ENCODE measurements at regions not wholly inside any gene's neighbourhood (a gene's known extent, or its start where the extent isn't known, plus 50 kb on each side); places are given as distances from the start of the nearest gene placed in this dataset.

DNA sequence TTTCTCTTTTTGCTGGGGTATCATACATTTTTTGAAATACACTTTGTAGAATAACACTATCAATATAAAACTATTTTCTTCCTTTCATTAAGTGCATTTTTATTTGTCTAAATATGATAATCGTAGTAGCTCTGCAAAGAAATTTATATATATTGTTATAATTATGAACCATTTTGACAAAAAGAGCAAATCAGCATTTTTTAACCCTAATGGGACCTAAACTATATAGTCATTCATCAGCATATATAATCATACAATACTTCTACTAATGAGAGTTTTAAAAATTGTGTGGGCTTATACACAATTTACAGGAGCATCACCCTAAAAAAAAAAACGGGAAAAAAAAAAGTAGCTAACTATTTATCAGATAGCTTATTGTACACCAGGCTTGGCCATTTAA, 329.7 kb upstream of the TYRP1 start:
- TF ChIP-seq, protein P1, sequence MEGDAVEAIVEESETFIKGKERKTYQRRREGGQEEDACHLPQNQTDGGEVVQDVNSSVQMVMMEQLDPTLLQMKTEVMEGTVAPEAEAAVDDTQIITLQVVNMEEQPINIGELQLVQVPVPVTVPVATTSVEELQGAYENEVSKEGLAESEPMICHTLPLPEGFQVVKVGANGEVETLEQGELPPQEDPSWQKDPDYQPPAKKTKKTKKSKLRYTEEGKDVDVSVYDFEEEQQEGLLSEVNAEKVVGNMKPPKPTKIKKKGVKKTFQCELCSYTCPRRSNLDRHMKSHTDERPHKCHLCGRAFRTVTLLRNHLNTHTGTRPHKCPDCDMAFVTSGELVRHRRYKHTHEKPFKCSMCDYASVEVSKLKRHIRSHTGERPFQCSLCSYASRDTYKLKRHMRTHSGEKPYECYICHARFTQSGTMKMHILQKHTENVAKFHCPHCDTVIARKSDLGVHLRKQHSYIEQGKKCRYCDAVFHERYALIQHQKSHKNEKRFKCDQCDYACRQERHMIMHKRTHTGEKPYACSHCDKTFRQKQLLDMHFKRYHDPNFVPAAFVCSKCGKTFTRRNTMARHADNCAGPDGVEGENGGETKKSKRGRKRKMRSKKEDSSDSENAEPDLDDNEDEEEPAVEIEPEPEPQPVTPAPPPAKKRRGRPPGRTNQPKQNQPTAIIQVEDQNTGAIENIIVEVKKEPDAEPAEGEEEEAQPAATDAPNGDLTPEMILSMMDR (IDR thresholded peaks at IDR 0.05; ENCODE audit: low read depth, low read length, missing control alignments), result no peak
- DNase-seq, result no peak
- in situ Hi-C loops (cut with HindIII; ENCODE audit: low pct_ligation_motif_present, low sequenced_read_pairs), result no loop called here
- Histone ChIP-seq H3K27ac (no peak overlapping the region), H3K4me3 (ENCODE audit: low read depth, low read length) (no peak overlapping the region), H3K27me3 (replicated peaks) (no peaks in the 10 kb centered on the region), H3K36me3 (replicated peaks) (no peaks in the 10 kb centered on the region)

DNA sequence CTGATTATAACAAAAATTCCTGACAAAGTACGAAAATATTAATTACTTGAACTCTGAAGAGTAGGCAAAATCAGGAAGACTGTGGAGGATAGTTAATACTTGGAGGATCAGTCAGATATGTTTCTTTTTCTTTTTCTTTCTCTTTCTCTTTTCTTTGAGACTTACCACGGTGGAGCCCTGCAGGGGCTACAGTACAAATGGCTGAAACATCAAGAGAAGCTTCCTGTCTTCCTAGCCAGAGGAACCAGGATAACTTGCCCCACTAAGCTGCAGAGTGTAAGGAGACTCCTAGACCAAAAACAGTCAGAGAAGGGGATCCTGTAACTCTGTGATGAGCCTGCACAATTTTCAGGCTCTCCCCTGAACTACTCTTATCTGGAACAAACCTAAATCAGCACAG, 324.6 kb upstream of the TYRP1 start:
- H3K27me3 ChIP-seq (replicated peaks), result no peaks in the 10 kb centered on the region
- in situ Hi-C loops (cut with HindIII; ENCODE audit: low pct_ligation_motif_present, low sequenced_read_pairs), result no loop called here
- H3K27ac ChIP-seq, result no peak overlapping the region
- no peak overlapping the region for H3K4me3 ChIP-seq (ENCODE audit: low read depth, low read length)
- TF ChIP-seq, protein P1 (IDR thresholded peaks at IDR 0.05; ENCODE audit: low read depth, low read length, missing control alignments), result no peak
- no peak for DNase-seq
- H3K36me3 ChIP-seq (replicated peaks), result no peaks in the 10 kb centered on the region

DNA sequence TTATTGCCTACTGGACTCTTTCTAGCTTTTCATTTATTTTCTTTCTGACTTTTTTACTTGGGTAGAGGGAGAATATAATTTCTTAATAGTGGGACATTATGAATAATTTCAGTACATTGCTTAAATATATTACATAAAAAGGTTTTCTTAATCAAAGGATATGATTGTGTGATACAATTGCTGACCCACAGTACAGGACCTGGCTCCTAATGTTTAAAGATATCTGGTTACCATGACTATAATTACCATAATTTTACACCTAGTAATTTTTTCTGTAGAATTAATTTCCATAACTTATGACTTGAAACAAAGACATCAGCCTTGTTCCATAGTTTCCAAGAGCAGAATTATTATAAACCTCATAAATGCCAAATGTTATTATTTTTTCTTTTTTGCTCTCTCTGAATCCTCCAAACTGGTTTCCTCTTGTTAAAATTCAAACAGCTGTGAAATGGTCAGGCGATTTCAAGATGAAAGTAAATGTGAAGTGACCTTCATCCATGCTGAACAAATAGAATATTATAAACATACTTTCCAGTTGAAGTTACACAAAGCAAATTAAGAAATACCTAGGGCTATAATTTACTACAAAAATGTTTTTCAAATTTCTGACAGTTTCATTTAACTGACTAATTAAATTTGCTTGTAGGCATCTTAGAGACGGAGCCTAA, 301.2 kb upstream of the TYRP1 start:
- H3K4me3 ChIP-seq (ENCODE audit: low read depth, low read length), result no peak overlapping the region
- H3K27ac ChIP-seq, result no peak overlapping the region
- no peaks in the 10 kb centered on the region for H3K36me3 ChIP-seq (replicated peaks)
- TF ChIP-seq, protein P1 (IDR thresholded peaks at IDR 0.05; ENCODE audit: low read depth, low read length, missing control alignments), result no peak
- H3K27me3 ChIP-seq (replicated peaks), result no peaks in the 10 kb centered on the region
- no peak for DNase-seq
- in situ Hi-C loops (cut with HindIII; ENCODE audit: low pct_ligation_motif_present, low sequenced_read_pairs), result no loop called here

DNA sequence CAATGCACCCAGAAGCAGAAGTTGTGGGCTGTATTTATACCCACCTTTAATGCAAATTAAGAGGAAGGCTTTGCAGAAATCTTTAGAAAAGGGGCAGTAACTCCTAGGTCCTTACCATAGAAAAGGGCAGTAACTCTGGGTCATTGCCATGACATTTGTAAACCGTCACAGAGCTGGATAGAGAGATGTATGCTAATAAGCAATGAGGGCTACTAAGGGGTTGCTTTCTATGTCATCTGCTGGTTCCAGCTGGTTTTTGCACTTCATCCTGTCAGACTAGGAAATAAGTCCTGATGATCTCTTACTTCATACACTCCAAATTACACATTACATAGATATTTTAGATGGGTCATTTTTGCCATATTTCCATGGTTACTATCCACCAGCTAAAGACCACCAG, 299.1 kb upstream of the TYRP1 start:
- TF ChIP-seq, protein P1 (IDR thresholded peaks at IDR 0.05; ENCODE audit: low read depth, low read length, missing control alignments), result no peak
- no peak overlapping the region for H3K4me3 ChIP-seq (ENCODE audit: low read depth, low read length)
- in situ Hi-C loops (cut with HindIII; ENCODE audit: low pct_ligation_motif_present, low sequenced_read_pairs), result no loop called here
- no peaks in the 10 kb centered on the region for H3K36me3 ChIP-seq (replicated peaks)
- no peak for DNase-seq
- H3K27ac ChIP-seq, result no peak overlapping the region
- H3K27me3 ChIP-seq (replicated peaks), result no peaks in the 10 kb centered on the region

DNA sequence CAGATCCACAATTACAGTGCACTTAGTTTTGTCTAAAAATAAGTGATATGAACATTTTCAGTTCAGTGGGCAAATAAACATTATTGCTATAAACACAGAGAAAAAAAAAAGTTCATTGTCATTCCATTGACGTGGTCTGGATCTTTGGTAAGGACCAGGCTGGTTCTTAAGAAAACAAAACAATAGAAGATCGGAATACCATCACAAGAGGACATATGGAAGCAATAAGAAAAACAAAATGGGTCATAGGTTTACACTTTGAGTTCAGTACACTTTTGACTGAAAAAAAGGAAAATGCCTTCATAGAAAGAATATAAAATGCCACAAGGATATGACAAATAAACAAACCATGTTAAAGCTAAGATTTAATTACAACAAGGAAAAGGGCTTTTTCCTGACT, 289.5 kb upstream of the TYRP1 start:
- DNase-seq, result no peak
- in situ Hi-C loops (cut with HindIII; ENCODE audit: low pct_ligation_motif_present, low sequenced_read_pairs), result no loop called here
- Histone ChIP-seq H3K4me3 (ENCODE audit: low read depth, low read length) (no peak overlapping the region), H3K27ac (no peak overlapping the region), H3K36me3 (replicated peaks) (no peaks in the 10 kb centered on the region), H3K27me3 (replicated peaks) (no peaks in the 10 kb centered on the region)
- TF ChIP-seq, protein P1 (IDR thresholded peaks at IDR 0.05; ENCODE audit: low read depth, low read length, missing control alignments), result no peak

DNA sequence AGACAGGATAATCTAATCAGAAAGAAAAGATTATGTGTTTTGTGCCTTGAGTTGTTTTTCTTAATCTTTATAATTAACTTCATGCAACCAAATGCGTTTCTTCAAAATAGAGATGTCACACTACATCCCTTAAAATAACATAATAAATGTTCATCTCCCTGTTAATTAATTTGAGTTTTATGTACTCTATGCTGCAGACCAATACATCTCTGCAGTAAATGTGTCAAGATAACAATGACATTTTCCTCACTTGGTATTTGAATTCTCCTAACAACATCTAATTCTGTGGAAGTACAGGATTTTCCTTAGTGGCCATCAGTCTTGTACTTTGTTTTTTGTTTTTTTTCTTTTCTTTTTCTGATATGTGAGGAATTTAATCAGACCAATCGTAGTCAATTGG, 279.2 kb upstream of the TYRP1 start:
- no peak overlapping the region for H3K27ac ChIP-seq
- DNase-seq, result no peak
- no peaks in the 10 kb centered on the region for H3K27me3 ChIP-seq (replicated peaks)
- H3K36me3 ChIP-seq (replicated peaks), result no peaks in the 10 kb centered on the region
- TF ChIP-seq, protein P1 (IDR thresholded peaks at IDR 0.05; ENCODE audit: low read depth, low read length, missing control alignments), result no peak
- no peak overlapping the region for H3K4me3 ChIP-seq (ENCODE audit: low read depth, low read length)
- in situ Hi-C loops (cut with HindIII; ENCODE audit: low pct_ligation_motif_present, low sequenced_read_pairs), result no loop called here
